ENCODE measurements at regions not wholly inside any gene's neighbourhood (a gene's known extent, or its start where the extent isn't known, plus 50 kb on each side); places are given as distances from the start of the nearest gene placed in this dataset.

DNA sequence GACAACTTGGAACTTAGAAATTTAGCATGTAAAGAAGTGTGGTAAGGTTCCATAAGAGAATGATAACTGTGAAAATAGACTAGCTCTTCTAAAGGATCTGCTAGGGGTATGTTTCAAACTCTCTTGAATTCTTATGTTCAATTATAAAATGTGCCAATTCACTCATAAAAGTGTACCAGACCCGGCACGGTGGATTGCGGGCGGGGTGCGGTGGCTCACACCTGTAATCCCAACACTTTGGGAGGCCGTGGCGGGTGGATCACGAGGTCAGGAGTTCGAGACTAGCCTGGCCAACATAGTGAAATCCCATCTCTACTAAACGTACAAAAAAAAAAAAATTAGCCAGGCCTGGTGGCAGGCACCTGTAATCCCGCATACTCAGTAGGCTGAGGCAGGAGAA, 105.4 kb upstream of the CAV2 start:
- TF ChIP-seq FOXM1 (IDR thresholded peaks at IDR 0.05; ENCODE audit: borderline replicate concordance, low read depth) = no peak
- no peak for TF ChIP-seq YY1 (IDR thresholded peaks at IDR 0.05; ENCODE audit: low read depth)
- no peak for TF ChIP-seq CEBPB (IDR thresholded peaks at IDR 0.05)
- TF ChIP-seq, protein P1, sequence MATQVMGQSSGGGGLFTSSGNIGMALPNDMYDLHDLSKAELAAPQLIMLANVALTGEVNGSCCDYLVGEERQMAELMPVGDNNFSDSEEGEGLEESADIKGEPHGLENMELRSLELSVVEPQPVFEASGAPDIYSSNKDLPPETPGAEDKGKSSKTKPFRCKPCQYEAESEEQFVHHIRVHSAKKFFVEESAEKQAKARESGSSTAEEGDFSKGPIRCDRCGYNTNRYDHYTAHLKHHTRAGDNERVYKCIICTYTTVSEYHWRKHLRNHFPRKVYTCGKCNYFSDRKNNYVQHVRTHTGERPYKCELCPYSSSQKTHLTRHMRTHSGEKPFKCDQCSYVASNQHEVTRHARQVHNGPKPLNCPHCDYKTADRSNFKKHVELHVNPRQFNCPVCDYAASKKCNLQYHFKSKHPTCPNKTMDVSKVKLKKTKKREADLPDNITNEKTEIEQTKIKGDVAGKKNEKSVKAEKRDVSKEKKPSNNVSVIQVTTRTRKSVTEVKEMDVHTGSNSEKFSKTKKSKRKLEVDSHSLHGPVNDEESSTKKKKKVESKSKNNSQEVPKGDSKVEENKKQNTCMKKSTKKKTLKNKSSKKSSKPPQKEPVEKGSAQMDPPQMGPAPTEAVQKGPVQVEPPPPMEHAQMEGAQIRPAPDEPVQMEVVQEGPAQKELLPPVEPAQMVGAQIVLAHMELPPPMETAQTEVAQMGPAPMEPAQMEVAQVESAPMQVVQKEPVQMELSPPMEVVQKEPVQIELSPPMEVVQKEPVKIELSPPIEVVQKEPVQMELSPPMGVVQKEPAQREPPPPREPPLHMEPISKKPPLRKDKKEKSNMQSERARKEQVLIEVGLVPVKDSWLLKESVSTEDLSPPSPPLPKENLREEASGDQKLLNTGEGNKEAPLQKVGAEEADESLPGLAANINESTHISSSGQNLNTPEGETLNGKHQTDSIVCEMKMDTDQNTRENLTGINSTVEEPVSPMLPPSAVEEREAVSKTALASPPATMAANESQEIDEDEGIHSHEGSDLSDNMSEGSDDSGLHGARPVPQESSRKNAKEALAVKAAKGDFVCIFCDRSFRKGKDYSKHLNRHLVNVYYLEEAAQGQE (IDR thresholded peaks at IDR 0.05; ENCODE audit: low read depth) = no peak
- TF ChIP-seq TAF1 (IDR thresholded peaks at IDR 0.05; ENCODE audit: low read depth) = no peak

Data from Ishikawa (cell line).